HepG2 (cell line): ENCODE measurements at regions not wholly inside any gene's neighbourhood (a gene's known extent, or its start where the extent isn't known, plus 50 kb on each side); places are given as distances from the start of the nearest gene placed in this dataset.

Experiments used
- ATAC-seq: fragments of 200-7000 bp; cut with Tn5 transposase; 3 replicates; pipeline ENCODE4 v1.9.1; 2020; ENCODE audit warnings: mild to moderate bottlenecking, moderate library complexity
- BruUV-seq: library from RNA; stranded (reverse); fragments of 400-500 nt; replicated peaks from 2 replicates; lab custom pipeline; 2021; lab: Mats Ljungman, UMichigan
- CTCF ChIA-PET: fragments of 300-600 bp; formaldehyde crosslinking; extraction: SDS; loops from one replicate; lab custom pipeline; 2021; ENCODE audit warnings: low total read pairs, inconsistent platforms, low intra/inter-chr PET ratio; lab: Yijun Ruan, JAX
- POLR2A ChIA-PET: fragments of 350-600 bp; sonication (Branson Sonifier 250); formaldehyde crosslinking; loops from one replicate; lab custom pipeline; 2020; ENCODE audit warnings: antibody characterized with exemption, inconsistent platforms; lab: Yijun Ruan, JAX
- DNase-seq: peaks from one replicate; pipeline ENCODE4 v3.0.0-alpha.2; 2015; ENCODE audit warnings: low spot score
- FAIRE-seq: peaks from 3 replicates; lab custom pipeline; 2011; peaks lifted over from hg19 to GRCh38; lab: Jason Lieb, UNC
- H2AFZ ChIP-seq: one replicate; pipeline ENCODE4 v1.6.1; 2011; ENCODE audit warnings: low read length, inconsistent platforms
- H3K27ac ChIP-seq: fragments of 300-600 bp; 3 replicates; pipeline ENCODE4 v1.8.0; 2011; ENCODE audit warnings: mixed run types, mild to moderate bottlenecking, mixed read lengths, low read length, inconsistent platforms; ENCODE audit not compliant: insufficient read depth; ENCODE audit errors: extremely low read length
- H3K27me3 ChIP-seq, 2 experiments: fragments of 200-600 bp in 1 of 2; 2 replicates in 1 of 2; 3 replicates in 1 of 2; pipeline versions ENCODE4 v1.6.0 to v1.8.0; 2011; ENCODE audit warnings: low read length in 2 of 2, mild to moderate bottlenecking in 2 of 2, moderate library complexity in 2 of 2, inconsistent platforms in 1 of 2; ENCODE audit not compliant: insufficient read depth in 2 of 2, control insufficient read depth in 1 of 2
- H3K36me3 ChIP-seq, 2 experiments: fragments of 200-600 bp in 1 of 2; replicated peaks in 1 of 2; 2 replicates in 1 of 2; 3 replicates in 1 of 2; pipeline versions ENCODE4 v1.5.1 to v1.8.0; 2011; ENCODE audit warnings: low read length in 2 of 2, inconsistent platforms in 1 of 2; ENCODE audit not compliant: insufficient read depth in 2 of 2, control insufficient read depth in 1 of 2
- H3K4me1 ChIP-seq: 2 replicates; pipeline ENCODE4 v1.5.1; 2012; ENCODE audit warnings: low read length, inconsistent platforms; ENCODE audit not compliant: insufficient read depth
- H3K4me2 ChIP-seq: 2 replicates; pipeline ENCODE4 v1.6.0; 2011; ENCODE audit warnings: low read depth, low read length, inconsistent platforms
- H3K4me3 ChIP-seq, 3 experiments: fragments of 200-600 bp in 1 of 3; sonication (generic), shearing (Covaris generic) in 1 of 3; replicated peaks in 1 of 3; 2 replicates each; pipeline ENCODE4 v1.5.1; 2011 to 2016; ENCODE audit warnings: low read length in 3 of 3, inconsistent platforms in 2 of 3, low read depth in 2 of 3, mild to moderate bottlenecking in 2 of 3, control low read depth in 1 of 3, mixed read lengths in 1 of 3; ENCODE audit not compliant: insufficient read depth in 1 of 3
- H3K79me2 ChIP-seq: one replicate; pipeline ENCODE4 v1.6.1; 2011; ENCODE audit warnings: low read length, inconsistent platforms; ENCODE audit not compliant: insufficient read depth
- H3K9ac ChIP-seq: 2 replicates; pipeline ENCODE4 v1.6.0; 2011; ENCODE audit warnings: mild to moderate bottlenecking, low read depth, low read length, inconsistent platforms; ENCODE audit not compliant: insufficient read depth
- H3K9me3 ChIP-seq: 2 replicates; pipeline ENCODE4 v1.5.1; 2012; ENCODE audit warnings: mild to moderate bottlenecking, low read length
- H4K20me1 ChIP-seq: 2 replicates; pipeline ENCODE4 v1.6.0; 2011; ENCODE audit warnings: inconsistent platforms, mild to moderate bottlenecking, low read length, moderate library complexity; ENCODE audit not compliant: insufficient read depth
- CSRNP1 ChIP-seq: sonication (generic); formaldehyde crosslinking; IDR thresholded peaks from 2 replicates; pipeline ENCODE4 v1.8.1; 2023; ENCODE audit warnings: mild to moderate bottlenecking, missing genetic modification reagents
- FOXK1 ChIP-seq: sonication (generic); formaldehyde crosslinking; IDR thresholded peaks from 2 replicates; pipeline ENCODE4 v1.4.0; 2020; ENCODE audit warnings: low read depth, missing genetic modification reagents, borderline replicate concordance
- MEIS1 ChIP-seq: sonication (generic); formaldehyde crosslinking; IDR thresholded peaks from 2 replicates; pipeline ENCODE4 v1.9.0; 2021; ENCODE audit warnings: mild to moderate bottlenecking, missing genetic modification reagents, moderate library complexity, borderline replicate concordance
- NFYC ChIP-seq: IDR thresholded peaks from 2 replicates; pipeline ENCODE4 v1.6.1; 2016; ENCODE audit warnings: missing genetic modification reagents, missing compliant biosample characterization
- ZBTB8A ChIP-seq: sonication (generic); formaldehyde crosslinking; IDR thresholded peaks from 2 replicates; pipeline ENCODE4 v1.4.0; 2020; ENCODE audit warnings: mild to moderate bottlenecking, low read depth, missing genetic modification reagents, borderline replicate concordance
- ZFY ChIP-seq: sonication (generic); formaldehyde crosslinking; IDR thresholded peaks from 2 replicates; pipeline ENCODE4 v1.4.0; 2020; ENCODE audit warnings: missing genetic modification reagents
- ZFYVE20 ChIP-seq: sonication (generic); formaldehyde crosslinking; IDR thresholded peaks from 2 replicates; pipeline ENCODE4 v1.8.0; 2023; ENCODE audit warnings: low read depth, mild to moderate bottlenecking, moderate library complexity, missing genetic modification reagents, borderline replicate concordance
- ZNF362 ChIP-seq: sonication (generic); formaldehyde crosslinking; IDR thresholded peaks from 2 replicates; pipeline ENCODE4 v1.4.0; 2020; ENCODE audit warnings: missing genetic modification reagents, mild to moderate bottlenecking, borderline replicate concordance
- ZNF564 ChIP-seq: sonication (generic); formaldehyde crosslinking; IDR thresholded peaks from 2 replicates; pipeline ENCODE4 v1.8.1; 2023; ENCODE audit warnings: mild to moderate bottlenecking, missing genetic modification reagents
- WGBS: methylation state at CpG from one replicate; pipeline ENCODE4 v1.1.6; 2017; ENCODE audit warnings: low lambda C conversion rate; 5-methylcytosine and 5-hydroxymethylcytosine counted together
- in situ Hi-C: cut with HindIII; loops from 2 replicates; pipeline ENCODE4 v1.10.0; 2017; ENCODE audit warnings: low pct_unique_long_range_greater_than_20kb; ENCODE audit not compliant: extremely low pct_ligation_motif_present
- intact Hi-C: fragments of 100-400 bp; cut with micrococcal nuclease; formaldehyde crosslinking; loops from one replicate; pipeline ENCODE4 v1.10.0; 2022; ENCODE audit not compliant: unreplicated experiment

DNA sequence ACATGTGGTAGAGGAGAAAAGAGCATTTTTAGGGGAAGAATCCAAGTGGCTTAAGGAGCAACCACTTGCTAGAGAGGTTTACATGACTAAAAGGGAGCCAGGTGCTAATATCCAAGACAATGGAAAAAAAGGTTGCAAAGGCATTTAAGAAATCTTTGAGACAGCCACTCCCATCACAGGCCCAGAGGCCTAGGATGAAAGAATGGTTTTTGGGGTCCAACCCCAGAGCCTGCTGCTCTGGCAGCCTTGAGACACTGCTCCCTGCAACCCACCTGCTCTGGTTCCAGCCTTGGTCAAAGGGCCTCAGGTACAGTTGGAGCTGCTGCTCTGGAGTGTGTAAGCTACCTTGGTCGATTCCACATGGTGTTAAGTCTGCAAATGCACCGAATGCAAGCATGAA, 84.1 kb upstream of the FREM3 start (continued):
- TF ChIP-seq ZNF362: no peak
- TF ChIP-seq MEIS1 (CRISPR knock-in tag): no peak
- TF ChIP-seq ZBTB8A: no peak
- no peak for TF ChIP-seq ZFYVE20 (CRISPR knock-in tag)
- no peak for TF ChIP-seq ZFY
- TF ChIP-seq CSRNP1: no peak
- no peak for TF ChIP-seq ZNF564 (CRISPR knock-in tag)
- TF ChIP-seq NFYC: no peak

- WGBS: 0% methylated on average over 1 of the region's 1 CpG
- no peaks in the 10 kb centered on the region; the same call in 1 of the 2 replicates for H3K9me3 ChIP-seq
- no peak for TF ChIP-seq FOXK1
- ATAC-seq: no peak
- H3K27ac ChIP-seq: no peak overlapping the region
- no peak overlapping the region for H2AFZ ChIP-seq
- no peak for DNase-seq
- POLR2A ChIA-PET: no interaction called here
- CTCF ChIA-PET: no interaction called here
- intact Hi-C loops (no loop called here), in situ Hi-C loops (no loop called here)
- no TSS peak for BruUV-seq
- H3K27me3 ChIP-seq: no peaks in the 10 kb centered on the region
- no peak for FAIRE-seq
- no peak overlapping the region for H3K9ac ChIP-seq
- no peaks in the 10 kb centered on the region for H3K4me1 ChIP-seq
- H3K36me3 ChIP-seq: no peaks in the 10 kb centered on the region
- no peak overlapping the region for H3K4me2 ChIP-seq
- H3K79me2 ChIP-seq: no peaks in the 10 kb centered on the region
- no peaks in the 10 kb centered on the region for H4K20me1 ChIP-seq
- no peak overlapping the region for H3K4me3 ChIP-seq
Measured at GRCh38 chr4:143782521-143782920, 82.0 kb upstream of the FREM3 start.
